ENCODE measurements at regions not wholly inside any gene's neighbourhood (a gene's known extent, or its start where the extent isn't known, plus 50 kb on each side); places are given as distances from the start of the nearest gene placed in this dataset.

DNA sequence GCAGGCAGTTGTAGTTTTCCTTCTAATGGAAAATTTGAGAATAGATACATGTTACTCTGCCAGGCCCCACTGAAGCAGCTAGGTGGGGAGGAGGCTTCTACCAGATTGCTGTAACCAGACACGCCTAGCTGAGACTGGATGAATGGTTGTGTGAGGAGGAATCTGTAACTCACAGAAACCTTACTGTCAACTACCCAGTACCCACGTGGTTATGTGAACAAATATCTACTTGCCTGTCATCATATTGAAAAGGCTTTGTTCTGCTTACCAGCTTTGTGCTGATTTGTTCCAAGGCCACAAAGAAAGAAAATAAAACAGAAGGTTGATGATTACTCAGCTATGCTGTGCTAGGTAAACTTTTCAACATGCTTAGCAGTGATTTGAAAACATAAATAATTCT, 167.2 kb downstream of the CAPZA3 start:
- TF ChIP-seq, protein P1, sequence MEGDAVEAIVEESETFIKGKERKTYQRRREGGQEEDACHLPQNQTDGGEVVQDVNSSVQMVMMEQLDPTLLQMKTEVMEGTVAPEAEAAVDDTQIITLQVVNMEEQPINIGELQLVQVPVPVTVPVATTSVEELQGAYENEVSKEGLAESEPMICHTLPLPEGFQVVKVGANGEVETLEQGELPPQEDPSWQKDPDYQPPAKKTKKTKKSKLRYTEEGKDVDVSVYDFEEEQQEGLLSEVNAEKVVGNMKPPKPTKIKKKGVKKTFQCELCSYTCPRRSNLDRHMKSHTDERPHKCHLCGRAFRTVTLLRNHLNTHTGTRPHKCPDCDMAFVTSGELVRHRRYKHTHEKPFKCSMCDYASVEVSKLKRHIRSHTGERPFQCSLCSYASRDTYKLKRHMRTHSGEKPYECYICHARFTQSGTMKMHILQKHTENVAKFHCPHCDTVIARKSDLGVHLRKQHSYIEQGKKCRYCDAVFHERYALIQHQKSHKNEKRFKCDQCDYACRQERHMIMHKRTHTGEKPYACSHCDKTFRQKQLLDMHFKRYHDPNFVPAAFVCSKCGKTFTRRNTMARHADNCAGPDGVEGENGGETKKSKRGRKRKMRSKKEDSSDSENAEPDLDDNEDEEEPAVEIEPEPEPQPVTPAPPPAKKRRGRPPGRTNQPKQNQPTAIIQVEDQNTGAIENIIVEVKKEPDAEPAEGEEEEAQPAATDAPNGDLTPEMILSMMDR (conservative IDR thresholded peaks at IDR 0.05), result no peak
- no peak for TF ChIP-seq ZFX (IDR thresholded peaks at IDR 0.05)
- H3K27ac ChIP-seq, result no peak overlapping the region

DNA sequence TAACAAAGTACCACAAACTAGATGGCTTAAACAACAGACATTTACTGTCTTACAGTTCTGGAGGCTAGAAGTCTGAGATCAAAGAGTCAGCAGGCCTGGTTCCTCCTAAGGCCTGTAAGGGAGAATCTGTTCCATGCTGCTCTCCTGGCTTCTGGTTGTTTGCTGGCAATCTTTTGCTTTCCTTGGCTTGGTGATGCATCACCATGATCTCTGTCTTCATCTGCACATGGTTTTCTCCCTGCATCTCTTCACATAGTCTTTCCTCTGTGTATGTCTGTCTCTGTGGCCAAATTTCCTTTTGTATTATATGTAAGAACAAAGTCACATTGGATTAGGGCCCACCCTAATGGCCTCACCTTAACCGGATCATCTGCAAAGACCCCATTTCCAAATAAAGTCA, 168.5 kb downstream of the CAPZA3 start:
- H3K27ac ChIP-seq, result no peak overlapping the region
- no peak for TF ChIP-seq ZFX (IDR thresholded peaks at IDR 0.05)
- TF ChIP-seq, protein P1 (conservative IDR thresholded peaks at IDR 0.05), result no peak

DNA sequence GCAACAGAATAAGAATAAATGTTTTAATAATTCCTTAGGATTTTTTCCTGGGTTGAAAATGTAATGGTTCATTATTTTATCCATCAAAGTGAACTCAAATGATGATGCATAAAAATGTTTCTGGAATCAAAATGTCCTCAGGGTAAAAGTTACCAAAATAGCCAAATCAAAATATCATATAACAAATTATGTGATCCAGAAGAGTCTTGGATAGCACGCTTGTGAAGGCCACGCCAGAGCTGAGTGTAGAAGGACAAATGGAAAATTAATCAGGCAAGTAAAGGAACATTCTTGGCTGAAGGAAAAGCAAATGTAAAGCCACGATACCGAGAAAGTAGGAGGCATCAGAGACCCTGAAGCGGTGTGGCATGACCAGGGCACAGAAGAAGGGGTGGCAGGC, 169.2 kb downstream of the CAPZA3 start:
- H3K27ac ChIP-seq, result no peak overlapping the region
- TF ChIP-seq, protein P1 (conservative IDR thresholded peaks at IDR 0.05), result no peak
- TF ChIP-seq ZFX (IDR thresholded peaks at IDR 0.05), result no peak

DNA sequence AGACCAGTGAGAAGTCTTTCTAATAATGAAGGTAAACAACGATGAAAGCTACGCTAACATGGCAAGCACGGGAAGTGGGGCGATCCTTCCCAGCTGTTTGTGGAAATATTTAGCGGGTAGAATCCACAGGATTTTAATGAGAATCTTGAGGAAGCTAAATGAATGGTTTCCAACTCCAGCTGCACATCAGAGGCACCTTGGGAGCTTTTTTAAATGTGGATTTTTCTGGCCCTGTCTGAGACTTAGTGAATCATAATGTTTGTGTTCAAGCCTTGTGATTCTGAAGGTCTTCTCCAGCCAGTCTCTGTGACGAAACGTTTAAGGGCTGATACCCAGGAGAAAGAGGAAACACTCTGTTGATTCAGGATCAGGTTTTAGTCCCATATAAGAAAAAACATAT, 169.8 kb downstream of the CAPZA3 start:
- TF ChIP-seq, protein P1 (conservative IDR thresholded peaks at IDR 0.05), result no peak
- no peak for TF ChIP-seq ZFX (IDR thresholded peaks at IDR 0.05)
- H3K27ac ChIP-seq, result no peak overlapping the region

DNA sequence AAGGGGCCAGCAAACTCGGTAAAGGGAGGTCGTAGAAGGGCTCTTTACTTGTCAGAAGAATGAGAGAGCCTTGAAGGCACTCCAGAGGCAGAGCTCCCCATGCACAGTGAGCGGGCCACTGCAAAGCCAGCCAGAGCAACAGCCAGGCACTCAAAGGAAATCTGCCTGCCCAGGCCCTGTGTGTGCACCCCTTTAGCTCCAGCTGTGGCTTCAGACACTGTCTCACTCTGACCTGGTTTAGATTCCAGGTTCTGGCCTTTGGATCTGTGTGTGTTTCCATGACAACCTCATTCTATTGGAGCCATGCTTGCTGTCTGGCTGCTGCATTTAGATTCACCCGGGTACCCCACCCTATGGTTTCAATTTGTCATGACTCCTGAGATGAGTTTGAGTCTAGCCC, 170.3 kb downstream of the CAPZA3 start:
- no peak for TF ChIP-seq ZFX (IDR thresholded peaks at IDR 0.05)
- TF ChIP-seq, protein P1 (conservative IDR thresholded peaks at IDR 0.05), result no peak
- no peak overlapping the region for H3K27ac ChIP-seq

DNA sequence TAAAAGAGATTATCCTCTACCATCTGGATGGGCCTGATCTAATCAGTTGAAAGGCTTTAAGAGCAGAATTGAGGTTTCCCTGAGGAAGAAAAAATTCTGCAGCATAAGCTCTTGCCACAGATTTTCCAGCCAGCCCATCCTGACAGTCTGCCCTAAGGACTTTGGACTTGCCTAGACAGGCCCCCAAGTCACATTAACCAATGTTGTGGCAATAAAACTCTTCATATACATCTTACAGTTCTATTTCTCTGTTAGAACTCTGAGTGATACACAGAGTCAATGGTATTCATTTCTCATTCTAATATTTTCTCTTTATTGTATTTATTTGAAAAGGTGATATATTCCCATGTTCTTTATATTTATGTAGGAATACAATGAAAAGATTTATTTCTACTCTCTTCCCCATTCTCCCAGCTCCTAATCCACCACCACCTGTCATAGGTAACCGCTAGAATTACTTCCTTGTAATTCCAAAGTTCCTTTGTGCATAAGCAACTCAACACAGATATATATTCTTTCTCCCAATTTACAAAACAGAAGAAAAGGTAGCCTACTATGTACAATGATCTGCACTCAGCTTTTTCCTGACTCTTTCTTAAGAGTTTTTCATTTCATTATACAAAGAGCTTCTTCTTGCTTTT, 182.1 kb downstream of the CAPZA3 start:
- H3K27ac ChIP-seq, result no peak overlapping the region
- TF ChIP-seq, protein P1 (conservative IDR thresholded peaks at IDR 0.05), result no peak
- no peak for TF ChIP-seq ZFX (IDR thresholded peaks at IDR 0.05)

DNA sequence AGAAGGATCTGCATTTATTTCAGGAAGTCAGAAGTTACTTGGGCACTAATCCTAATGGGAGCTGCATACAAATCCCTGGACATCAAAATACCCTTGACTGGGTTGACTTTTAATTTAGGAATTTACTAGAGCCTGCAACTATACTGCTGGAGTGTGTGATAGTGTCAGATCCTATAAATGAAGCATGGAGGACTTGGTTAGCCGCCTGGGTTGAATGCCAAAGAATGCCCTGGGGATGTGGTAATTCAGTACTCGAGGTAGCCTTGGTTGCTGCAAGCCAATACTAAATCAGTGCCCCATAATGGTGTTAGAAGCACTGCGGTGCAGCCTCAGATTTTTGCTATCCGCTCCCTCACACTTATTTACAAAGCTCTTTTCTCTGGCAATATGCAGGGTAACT, 184.9 kb downstream of the CAPZA3 start:
- no peak for TF ChIP-seq ZFX (IDR thresholded peaks at IDR 0.05)
- TF ChIP-seq, protein P1 (conservative IDR thresholded peaks at IDR 0.05), result no peak
- no peak overlapping the region for H3K27ac ChIP-seq

All from C4-2B (cell line).